ENCODE measurements at regions not wholly inside any gene's neighbourhood (a gene's known extent, or its start where the extent isn't known, plus 50 kb on each side); places are given as distances from the start of the nearest gene placed in this dataset.

- intact Hi-C loops (cut with micrococcal nuclease), result no loop called here
These were observed 61.1 kb downstream of the SPATA31C2 start for GRCh38 chr9:88077071-88077617.

- intact Hi-C loops (cut with micrococcal nuclease), result loop anchor here (1.0 kb wide), 1 partner anchor 102 kb away; the partner anchor contains the start of gene CDK20
These were observed 61.8 kb downstream of the SPATA31C2 start for GRCh38 chr9:88076286-88077070.

- intact Hi-C loops (cut with micrococcal nuclease), result loop anchor here (1.0 kb wide), 1 partner anchor 102 kb away; the partner anchor contains the start of gene CDK20
These were observed 62.3 kb downstream of the SPATA31C2 start for GRCh38 chr9:88075966-88076285.

- intact Hi-C loops (cut with micrococcal nuclease), result no loop called here
These were observed 62.8 kb downstream of the SPATA31C2 start for GRCh38 chr9:88075506-88075905.

GRCh38 chr9:88074931-88075330 is 63.3 kb downstream of the SPATA31C2 start:
- intact Hi-C loops (cut with micrococcal nuclease), result no loop called here

GRCh38 chr9:88072831-88073375 is 65.4 kb downstream of the SPATA31C2 start:
- intact Hi-C loops (cut with micrococcal nuclease), result no loop called here

GRCh38 chr9:88071331-88071730 is 66.9 kb downstream of the SPATA31C2 start:
- intact Hi-C loops (cut with micrococcal nuclease), result no loop called here

- intact Hi-C loops (cut with micrococcal nuclease), result no loop called here
These were observed 72.7 kb downstream of the SPATA31C2 start for GRCh38 chr9:88065619-88066018.

GRCh38 chr9:88064554-88064953 is 73.7 kb downstream of the SPATA31C2 start:
- intact Hi-C loops (cut with micrococcal nuclease), result no loop called here

- intact Hi-C loops (cut with micrococcal nuclease), result no loop called here
These were observed 77.5 kb downstream of the SPATA31C2 start for GRCh38 chr9:88060746-88061145.

GRCh38 chr9:88059469-88059868 is 78.8 kb downstream of the SPATA31C2 start:
- intact Hi-C loops (cut with micrococcal nuclease), result no loop called here

- intact Hi-C loops (cut with micrococcal nuclease), result no loop called here
These were observed 81.4 kb downstream of the SPATA31C2 start for GRCh38 chr9:88056876-88057275.

- intact Hi-C loops (cut with micrococcal nuclease), result no loop called here
These were observed 79.6 kb upstream of the CDK20 start for GRCh38 chr9:88053856-88054501.

GRCh38 chr9:88052321-88052965 is 78.1 kb upstream of the CDK20 start:
- intact Hi-C loops (cut with micrococcal nuclease), result no loop called here

- intact Hi-C loops (cut with micrococcal nuclease), result no loop called here
These were observed 76.8 kb upstream of the CDK20 start for GRCh38 chr9:88051138-88051537.

GRCh38 chr9:88049677-88050307 is 75.5 kb upstream of the CDK20 start:
- intact Hi-C loops (cut with micrococcal nuclease), result loop anchor here (2.0 kb wide), 1 partner anchor 75 kb away; the partner anchor contains the start of gene CDK20

- intact Hi-C loops (cut with micrococcal nuclease), result no loop called here
These were observed 72.2 kb upstream of the CDK20 start for GRCh38 chr9:88046542-88046941.

GRCh38 chr9:88045686-88046085 is 71.4 kb upstream of the CDK20 start:
- intact Hi-C loops (cut with micrococcal nuclease), result no loop called here

- intact Hi-C loops (cut with micrococcal nuclease), result no loop called here
These were observed 69.9 kb upstream of the CDK20 start for GRCh38 chr9:88044200-88044599.

GRCh38 chr9:88043647-88044046 is 69.3 kb upstream of the CDK20 start:
- intact Hi-C loops (cut with micrococcal nuclease), result no loop called here

GRCh38 chr9:88041447-88041846 is 67.1 kb upstream of the CDK20 start:
- intact Hi-C loops (cut with micrococcal nuclease), result no loop called here
